SK-N-DZ (cell line): ENCODE measurements at regions not wholly inside any gene's neighbourhood (a gene's known extent, or its start where the extent isn't known, plus 50 kb on each side); places are given as distances from the start of the nearest gene placed in this dataset.
"Not testable (repeated sequence)": the region's sequence is repeated elsewhere in the genome, so short reads cannot be mapped to it uniquely, and the experiment has no call there.

ENCODE experiments used
- DNase-seq: peaks from one replicate; pipeline ENCODE4 v3.0.0-alpha.2; 2015; ENCODE audit warnings: low spot score

GRCh38 chr1:192862271-192862670 is 53.4 kb downstream of the RGS2 start:
- DNase-seq, result no peak

GRCh38 chr1:192866241-192866868 is 57.5 kb downstream of the RGS2 start:
- DNase-seq, result no peak

- no peak for DNase-seq
Measured at GRCh38 chr1:192867180-192867579, 58.3 kb downstream of the RGS2 start.

- peak; percentile 10 for DNase-seq
Measured at GRCh38 chr1:192869308-192869940, 60.6 kb downstream of the RGS2 start.

GRCh38 chr1:192872010-192872409 is 63.2 kb downstream of the RGS2 start:
- DNase-seq, result no peak

- no peak for DNase-seq
Measured at GRCh38 chr1:192873836-192874235, 65.0 kb downstream of the RGS2 start.

GRCh38 chr1:192876633-192877032 is 67.8 kb downstream of the RGS2 start:
- DNase-seq, result no peak

GRCh38 chr1:192877283-192877886 is 68.5 kb downstream of the RGS2 start:
- DNase-seq, result no peak

- DNase-seq, result no peak
Measured at GRCh38 chr1:192878249-192878648, 69.4 kb downstream of the RGS2 start.

GRCh38 chr1:192879406-192879805 is 70.6 kb downstream of the RGS2 start:
- no peak for DNase-seq

GRCh38 chr1:192880231-192880630 is 71.4 kb downstream of the RGS2 start:
- DNase-seq, result no peak

GRCh38 chr1:192884241-192884640 is 75.4 kb downstream of the RGS2 start:
- DNase-seq, result no peak

GRCh38 chr1:192885387-192885786 is 76.5 kb downstream of the RGS2 start:
- not testable (repeated sequence) for DNase-seq

- DNase-seq, result no peak
Measured at GRCh38 chr1:192887426-192887825, 78.6 kb downstream of the RGS2 start.

- DNase-seq, result no peak
Measured at GRCh38 chr1:192888574-192888973, 79.7 kb downstream of the RGS2 start.

- DNase-seq, result no peak
Measured at GRCh38 chr1:192889082-192889481, 80.2 kb downstream of the RGS2 start.

- DNase-seq, result no peak
Measured at GRCh38 chr1:192890134-192890533, 81.3 kb downstream of the RGS2 start.

- no peak for DNase-seq
Measured at GRCh38 chr1:192892934-192893333, 84.1 kb downstream of the RGS2 start.

GRCh38 chr1:192895487-192895886 is 86.6 kb downstream of the RGS2 start:
- DNase-seq, result not testable (repeated sequence)

GRCh38 chr1:192896376-192896775 is 87.5 kb downstream of the RGS2 start:
- DNase-seq, result no peak

- DNase-seq, result no peak
Measured at GRCh38 chr1:192901500-192901899, 92.7 kb downstream of the RGS2 start.

- DNase-seq, result no peak
Measured at GRCh38 chr1:192903142-192903541, 94.3 kb downstream of the RGS2 start.

GRCh38 chr1:192904438-192904895 is 95.6 kb downstream of the RGS2 start:
- DNase-seq, result no peak
